HEK293 (cell line): ENCODE measurements at regions not wholly inside any gene's neighbourhood (a gene's known extent, or its start where the extent isn't known, plus 50 kb on each side); places are given as distances from the start of the nearest gene placed in this dataset.

Experiments used
- CTCF ChIA-PET: fragments of 350-600 bp; formaldehyde crosslinking; extraction: SDS; loops from one replicate; lab custom pipeline; 2021; ENCODE audit warnings: antibody characterized with exemption; lab: Yijun Ruan, JAX
- POLR2A ChIA-PET: fragments of 300-600 bp; formaldehyde crosslinking; extraction: SDS; loops from one replicate; lab custom pipeline; 2020; ENCODE audit warnings: antibody characterized with exemption, inconsistent platforms; lab: Yijun Ruan, JAX
- H3K27ac ChIP-seq: fragments of 200-500 bp; sonication (Bioruptor generic); 2 replicates; pipeline ENCODE4 v1.5.1; 2014; ENCODE audit warnings: low read depth, low read length, control low read depth, inconsistent platforms; ENCODE audit errors: extremely low read depth
- H3K36me3 ChIP-seq, 2 experiments: fragments of 200-500 bp in 1 of 2; sonication (Bioruptor generic) in 1 of 2; 1 replicate in 1 of 2; 2 replicates in 1 of 2; pipeline ENCODE4 v1.5.1; 2014 to 2017; ENCODE audit warnings: inconsistent platforms in 2 of 2, low read length in 2 of 2; ENCODE audit not compliant: control insufficient read depth in 2 of 2, insufficient read depth in 1 of 2
- H3K4me1 ChIP-seq: fragments of 200-500 bp; sonication (Bioruptor generic); 2 replicates; pipeline ENCODE4 v1.5.1; 2014; ENCODE audit warnings: mild to moderate bottlenecking, low read length, inconsistent platforms; ENCODE audit not compliant: control insufficient read depth, insufficient read depth
- H3K4me3 ChIP-seq: 2 replicates; pipeline ENCODE4 v1.5.1; 2011; ENCODE audit warnings: low read depth, mild to moderate bottlenecking, control low read depth, low read length, moderate library complexity
- H3K9me3 ChIP-seq: fragments of 200-500 bp; sonication (Bioruptor generic); 2 replicates; pipeline ENCODE4 v1.5.1; 2014; ENCODE audit warnings: low read depth, low read length, inconsistent platforms; ENCODE audit not compliant: control insufficient read depth, insufficient read depth
- BCL6B ChIP-seq: fragments of 450-650 bp; formaldehyde crosslinking; IDR thresholded peaks from 2 replicates; pipeline ENCODE4 v1.5.1; 2017; ENCODE audit warnings: missing biosample characterization, missing genetic modification characterization
- EGR2 ChIP-seq: fragments of 450-650 bp; formaldehyde crosslinking; IDR thresholded peaks from 2 replicates; pipeline ENCODE4 v1.5.1; 2016; ENCODE audit warnings: low read depth, missing biosample characterization, missing genetic modification characterization
- ELK4 ChIP-seq: IDR thresholded peaks from 2 replicates; pipeline ENCODE4 v1.6.1; 2011; ENCODE audit warnings: mild to moderate bottlenecking, low read depth, low read length, borderline replicate concordance
- PBX3 ChIP-seq: sonication (generic); formaldehyde crosslinking; IDR thresholded peaks from 2 replicates; pipeline ENCODE4 v1.8.1; 2022; ENCODE audit warnings: mild to moderate bottlenecking, moderate library complexity, missing genetic modification reagents
- SCRT1 ChIP-seq: fragments of 450-650 bp; formaldehyde crosslinking; IDR thresholded peaks from 2 replicates; pipeline ENCODE4 v1.5.1; 2016; ENCODE audit warnings: missing biosample characterization, missing genetic modification characterization, borderline replicate concordance
- ZNF112 ChIP-seq: fragments of 450-650 bp; formaldehyde crosslinking; IDR thresholded peaks from 2 replicates; pipeline ENCODE4 v1.5.0; 2017; ENCODE audit warnings: missing biosample characterization, missing genetic modification characterization
- ZNF18 ChIP-seq: fragments of 450-650 bp; formaldehyde crosslinking; IDR thresholded peaks from 2 replicates; pipeline ENCODE4 v1.5.1; 2016; ENCODE audit warnings: missing biosample characterization, missing genetic modification characterization
- ZNF354C ChIP-seq: fragments of 450-650 bp; formaldehyde crosslinking; IDR thresholded peaks from 2 replicates; pipeline ENCODE4 v1.5.1; 2016; ENCODE audit warnings: missing biosample characterization, missing genetic modification characterization, low read depth, borderline replicate concordance
- ZNF555 ChIP-seq: fragments of 450-650 bp; formaldehyde crosslinking; conservative IDR thresholded peaks from 2 replicates; pipeline ENCODE4 v1.5.1; 2017; ENCODE audit warnings: missing biosample characterization, mild to moderate bottlenecking, missing genetic modification characterization, inconsistent platforms
- ZNF558 ChIP-seq: fragments of 450-650 bp; formaldehyde crosslinking; IDR thresholded peaks from 2 replicates; pipeline ENCODE4 v1.5.1; 2016; ENCODE audit warnings: missing biosample characterization, missing genetic modification characterization
- ZNF747 ChIP-seq: fragments of 450-650 bp; formaldehyde crosslinking; IDR thresholded peaks from 2 replicates; pipeline ENCODE4 v1.5.1; 2016; ENCODE audit warnings: missing biosample characterization, missing genetic modification characterization
- ZNF777 ChIP-seq: fragments of 450-650 bp; formaldehyde crosslinking; IDR thresholded peaks from 2 replicates; pipeline ENCODE4 v1.5.1; 2017; ENCODE audit warnings: missing biosample characterization, missing genetic modification characterization, borderline replicate concordance
- ZSCAN23 ChIP-seq: fragments of 450-650 bp; formaldehyde crosslinking; IDR thresholded peaks from 2 replicates; pipeline ENCODE4 v1.5.1; 2016; ENCODE audit warnings: missing biosample characterization, missing genetic modification characterization

GRCh38 chr2:153235516-153235915 lies 243.0 kb downstream of the RPRM start:
- CTCF ChIA-PET: interaction anchor here (0.7 kb wide), 1 partner anchor 377 kb away, joined by 4 read pairs; no protein-coding TSS in a partner anchor
- no peak overlapping the region for H3K4me3 ChIP-seq
- no peak for TF ChIP-seq ZNF555 (tag by site-specific recombination)
- TF ChIP-seq ZSCAN23 (tag by site-specific recombination): no peak
- TF ChIP-seq, all 188 proteins: peak for 0
- H3K27ac ChIP-seq: no peak overlapping the region
- H3K4me1 ChIP-seq: peaks cover 7% of the 10 kb centered on the region; the same call in 1 of the 2 replicates
- H3K36me3 ChIP-seq: no peaks in the 10 kb centered on the region
- H3K9me3 ChIP-seq: no peaks in the 10 kb centered on the region
- POLR2A ChIA-PET: no interaction called here

GRCh38 chr2:153232464-153232863 lies 246.1 kb downstream of the RPRM start:
- Histone ChIP-seq H3K9me3 (no peaks in the 10 kb centered on the region), H3K36me3 (no peaks in the 10 kb centered on the region), H3K27ac (no peak overlapping the region), H3K4me3 (no peak overlapping the region), H3K4me1 (peaks cover 7% of the 10 kb centered on the region; the same call in 1 of the 2 replicates)
- CTCF ChIA-PET: interaction anchor here (1.1 kb wide), 1 partner anchor 298 kb away, joined by 3 read pairs; no protein-coding TSS in a partner anchor
- POLR2A ChIA-PET: no interaction called here
- TF ChIP-seq BCL6B (tag by site-specific recombination) (no peak), ZNF112 (tag by site-specific recombination) (no peak), ZNF777 (no peak), EGR2 (tag by site-specific recombination) (no peak), ZNF18 (tag by site-specific recombination) (no peak), ZNF354C (no peak), PBX3 (CRISPR knock-in tag) (no peak), ZNF558 (tag by site-specific recombination) (no peak), ZNF747 (tag by site-specific recombination) (no peak), ELK4 (no peak)
- TF ChIP-seq, all 188 proteins: peak for 0

DNA sequence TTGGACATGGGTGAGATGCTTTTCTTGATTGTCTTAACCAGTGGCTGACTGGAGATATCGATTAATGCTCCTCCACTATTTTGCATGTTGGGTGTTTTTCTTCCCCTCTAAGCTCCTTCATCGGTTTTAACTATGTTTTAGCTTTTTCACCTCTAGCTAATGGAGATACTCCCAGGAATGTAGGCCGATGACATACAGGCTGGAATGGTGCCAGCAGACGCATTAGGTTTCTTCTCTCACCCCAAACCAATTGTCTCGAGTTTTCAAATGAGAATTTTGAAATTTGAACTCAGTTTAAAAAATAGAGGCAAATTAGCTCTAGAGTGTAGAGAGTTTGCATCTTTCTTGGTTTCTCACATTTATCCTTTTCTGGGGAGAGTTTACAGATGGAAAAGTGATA lies 247.6 kb downstream of the RPRM start:
- ChIA-PET POLR2A (interaction anchor here (0.8 to 1.5 kb wide), 2 partner anchors 246 to 248 kb away, joined by 4 to 5 read pairs; partner anchors contain the start of gene RPRM), CTCF (no interaction called here)
- Histone ChIP-seq H3K4me3 (no peak overlapping the region), H3K36me3 (no peaks in the 10 kb centered on the region), H3K9me3 (no peaks in the 10 kb centered on the region), H3K27ac (no peak overlapping the region), H3K4me1 (peaks cover 7% of the 10 kb centered on the region; the same call in 1 of the 2 replicates)
- no peak for TF ChIP-seq SCRT1 (tag by site-specific recombination)
